ENCODE measurements at regions not wholly inside any gene's neighbourhood (a gene's known extent, or its start where the extent isn't known, plus 50 kb on each side); places are given as distances from the start of the nearest gene placed in this dataset.

DNA sequence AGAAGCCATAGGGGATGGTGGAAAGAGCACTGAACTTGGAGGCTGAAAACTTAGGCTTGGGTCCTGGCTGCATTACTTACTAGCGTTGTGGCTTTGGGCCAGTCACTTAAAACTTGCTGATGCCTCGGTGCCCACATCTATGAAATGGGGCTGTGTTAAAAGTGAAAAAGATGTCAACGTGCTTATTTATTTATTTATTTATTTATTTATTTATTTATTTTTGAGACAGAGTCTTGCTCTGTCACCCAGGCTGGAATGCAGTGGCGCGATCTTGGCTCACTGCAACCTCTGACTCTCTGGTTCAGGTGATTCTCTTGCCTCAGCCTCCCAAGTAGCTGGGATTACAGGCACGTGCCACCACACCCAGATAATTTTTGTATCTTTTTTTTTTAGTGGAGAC is 94.3 kb downstream of the MRM1 start (continued):
- TF ChIP-seq, protein P1, sequence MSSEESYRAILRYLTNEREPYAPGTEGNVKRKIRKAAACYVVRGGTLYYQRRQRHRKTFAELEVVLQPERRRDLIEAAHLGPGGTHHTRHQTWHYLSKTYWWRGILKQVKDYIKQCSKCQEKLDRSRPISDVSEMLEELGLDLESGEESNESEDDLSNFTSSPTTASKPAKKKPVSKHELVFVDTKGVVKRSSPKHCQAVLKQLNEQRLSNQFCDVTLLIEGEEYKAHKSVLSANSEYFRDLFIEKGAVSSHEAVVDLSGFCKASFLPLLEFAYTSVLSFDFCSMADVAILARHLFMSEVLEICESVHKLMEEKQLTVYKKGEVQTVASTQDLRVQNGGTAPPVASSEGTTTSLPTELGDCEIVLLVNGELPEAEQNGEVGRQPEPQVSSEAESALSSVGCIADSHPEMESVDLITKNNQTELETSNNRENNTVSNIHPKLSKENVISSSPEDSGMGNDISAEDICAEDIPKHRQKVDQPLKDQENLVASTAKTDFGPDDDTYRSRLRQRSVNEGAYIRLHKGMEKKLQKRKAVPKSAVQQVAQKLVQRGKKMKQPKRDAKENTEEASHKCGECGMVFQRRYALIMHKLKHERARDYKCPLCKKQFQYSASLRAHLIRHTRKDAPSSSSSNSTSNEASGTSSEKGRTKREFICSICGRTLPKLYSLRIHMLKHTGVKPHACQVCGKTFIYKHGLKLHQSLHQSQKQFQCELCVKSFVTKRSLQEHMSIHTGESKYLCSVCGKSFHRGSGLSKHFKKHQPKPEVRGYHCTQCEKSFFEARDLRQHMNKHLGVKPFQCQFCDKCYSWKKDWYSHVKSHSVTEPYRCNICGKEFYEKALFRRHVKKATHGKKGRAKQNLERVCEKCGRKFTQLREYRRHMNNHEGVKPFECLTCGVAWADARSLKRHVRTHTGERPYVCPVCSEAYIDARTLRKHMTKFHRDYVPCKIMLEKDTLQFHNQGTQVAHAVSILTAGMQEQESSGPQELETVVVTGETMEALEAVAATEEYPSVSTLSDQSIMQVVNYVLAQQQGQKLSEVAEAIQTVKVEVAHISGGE (tag by site-specific recombination; conservative IDR thresholded peaks at IDR 0.05; ENCODE audit: low read depth), result peak; percentile 38; the same call in 1 of the 2 replicates

DNA sequence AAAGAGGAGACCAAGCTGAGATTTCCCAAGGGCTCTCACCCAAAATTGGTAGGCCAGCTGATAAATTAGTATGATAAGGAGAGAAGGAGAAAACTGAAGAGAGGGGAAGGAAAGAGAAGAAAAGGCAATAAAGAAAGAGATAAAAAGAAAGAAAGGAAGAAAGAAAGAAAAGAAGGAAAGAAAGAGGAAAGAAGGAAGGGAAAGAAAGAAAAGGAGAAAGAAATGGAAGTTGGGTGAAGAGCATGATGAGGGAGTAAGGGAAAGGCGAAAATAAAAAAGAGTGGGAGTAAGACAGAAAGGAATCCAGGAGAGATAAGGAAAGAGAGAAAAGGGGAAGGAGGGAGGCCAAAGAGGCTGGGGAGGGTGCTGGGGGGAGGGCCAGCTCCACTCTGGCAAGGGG is 95.4 kb downstream of the MRM1 start:
- H3K27ac ChIP-seq (ENCODE audit: extremely low read depth, low read depth, low read length), result no peak overlapping the region
- H3K4me3 ChIP-seq (ENCODE audit: low read depth, low read length), result no peak overlapping the region
- CTCF ChIA-PET, result interaction anchor here (0.6 to 1.2 kb wide), 4 partner anchors 12 to 75 kb away, joined by 3 to 6 read pairs (median 4); no protein-coding TSS in a partner anchor
- H3K4me1 ChIP-seq (ENCODE audit: control insufficient read depth, insufficient read depth, low read length), result no peaks in the 10 kb centered on the region
- TF ChIP-seq ZNF624 (tag by site-specific recombination; IDR thresholded peaks at IDR 0.05), result no peak
- TF ChIP-seq TRIM28 (IDR thresholded peaks at IDR 0.05; ENCODE audit: borderline replicate concordance, low read length), result no peak
- no peak for TF ChIP-seq ZNF792 (tag by site-specific recombination; IDR thresholded peaks at IDR 0.05)
- peak; percentile 81 for TF ChIP-seq PRDM1 (tag by site-specific recombination; IDR thresholded peaks at IDR 0.05)
- no peak for TF ChIP-seq ZNF324 (tag by site-specific recombination; IDR thresholded peaks at IDR 0.05)
- no peak for TF ChIP-seq ZNF341 (tag by site-specific recombination; IDR thresholded peaks at IDR 0.05; ENCODE audit: low read depth)
- peak; percentile 75 for TF ChIP-seq ZNF366 (tag by site-specific recombination; conservative IDR thresholded peaks at IDR 0.05)
- no peak for TF ChIP-seq ZNF133 (tag by site-specific recombination; IDR thresholded peaks at IDR 0.05)
- TF ChIP-seq, protein P2, sequence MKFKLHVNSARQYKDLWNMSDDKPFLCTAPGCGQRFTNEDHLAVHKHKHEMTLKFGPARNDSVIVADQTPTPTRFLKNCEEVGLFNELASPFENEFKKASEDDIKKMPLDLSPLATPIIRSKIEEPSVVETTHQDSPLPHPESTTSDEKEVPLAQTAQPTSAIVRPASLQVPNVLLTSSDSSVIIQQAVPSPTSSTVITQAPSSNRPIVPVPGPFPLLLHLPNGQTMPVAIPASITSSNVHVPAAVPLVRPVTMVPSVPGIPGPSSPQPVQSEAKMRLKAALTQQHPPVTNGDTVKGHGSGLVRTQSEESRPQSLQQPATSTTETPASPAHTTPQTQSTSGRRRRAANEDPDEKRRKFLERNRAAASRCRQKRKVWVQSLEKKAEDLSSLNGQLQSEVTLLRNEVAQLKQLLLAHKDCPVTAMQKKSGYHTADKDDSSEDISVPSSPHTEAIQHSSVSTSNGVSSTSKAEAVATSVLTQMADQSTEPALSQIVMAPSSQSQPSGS (tag by site-specific recombination; IDR thresholded peaks at IDR 0.05; ENCODE audit: low read depth), result no peak
- H3K9me3 ChIP-seq (ENCODE audit: control insufficient read depth, insufficient read depth, low read depth, low read length), result no peaks in the 10 kb centered on the region
- no peaks in the 10 kb centered on the region for H3K36me3 ChIP-seq (ENCODE audit: control insufficient read depth in 2 of 2, insufficient read depth in 1 of 2, low read length in 2 of 2)
- POLR2A ChIA-PET, result no interaction called here

DNA sequence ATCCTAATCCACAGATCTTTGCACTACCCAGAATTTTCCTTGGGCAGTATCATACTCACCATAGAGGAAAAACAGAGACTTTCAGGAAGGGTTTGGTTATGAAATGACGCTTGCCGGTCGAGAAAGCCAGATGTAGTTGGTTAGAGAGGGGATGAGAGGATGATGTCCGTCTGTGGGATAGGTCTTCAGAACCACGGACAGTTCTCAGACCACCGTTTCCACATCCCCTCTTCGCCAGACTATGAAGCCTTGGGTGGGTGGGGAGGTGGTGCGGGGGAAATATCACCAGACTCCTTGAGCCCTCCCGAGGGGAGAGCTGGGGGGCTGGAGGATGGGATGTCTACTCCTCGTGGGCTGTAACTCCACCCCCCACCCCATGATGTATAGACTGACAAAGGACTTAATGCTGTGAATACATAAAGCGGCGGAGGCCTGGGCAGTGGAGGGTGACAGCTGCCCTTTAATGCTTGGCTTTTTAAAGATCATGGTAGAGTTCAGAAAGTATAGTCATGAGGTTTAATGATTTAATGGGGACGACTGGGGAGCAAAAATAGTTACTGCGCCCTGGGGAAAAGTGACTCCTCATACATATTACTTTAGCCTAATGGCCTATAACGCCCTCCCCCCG is 96.6 kb downstream of the MRM1 start:
- Histone ChIP-seq H3K27ac (ENCODE audit: extremely low read depth, low read depth, low read length) (no peak overlapping the region), H3K4me3 (ENCODE audit: low read depth, low read length) (no peak overlapping the region), H3K9me3 (ENCODE audit: control insufficient read depth, insufficient read depth, low read depth, low read length) (no peaks in the 10 kb centered on the region), H3K36me3 (ENCODE audit: control insufficient read depth in 2 of 2, insufficient read depth in 1 of 2, low read length in 2 of 2) (no peaks in the 10 kb centered on the region), H3K4me1 (ENCODE audit: control insufficient read depth, insufficient read depth, low read length) (no peaks in the 10 kb centered on the region)
- TF ChIP-seq, protein P3, sequence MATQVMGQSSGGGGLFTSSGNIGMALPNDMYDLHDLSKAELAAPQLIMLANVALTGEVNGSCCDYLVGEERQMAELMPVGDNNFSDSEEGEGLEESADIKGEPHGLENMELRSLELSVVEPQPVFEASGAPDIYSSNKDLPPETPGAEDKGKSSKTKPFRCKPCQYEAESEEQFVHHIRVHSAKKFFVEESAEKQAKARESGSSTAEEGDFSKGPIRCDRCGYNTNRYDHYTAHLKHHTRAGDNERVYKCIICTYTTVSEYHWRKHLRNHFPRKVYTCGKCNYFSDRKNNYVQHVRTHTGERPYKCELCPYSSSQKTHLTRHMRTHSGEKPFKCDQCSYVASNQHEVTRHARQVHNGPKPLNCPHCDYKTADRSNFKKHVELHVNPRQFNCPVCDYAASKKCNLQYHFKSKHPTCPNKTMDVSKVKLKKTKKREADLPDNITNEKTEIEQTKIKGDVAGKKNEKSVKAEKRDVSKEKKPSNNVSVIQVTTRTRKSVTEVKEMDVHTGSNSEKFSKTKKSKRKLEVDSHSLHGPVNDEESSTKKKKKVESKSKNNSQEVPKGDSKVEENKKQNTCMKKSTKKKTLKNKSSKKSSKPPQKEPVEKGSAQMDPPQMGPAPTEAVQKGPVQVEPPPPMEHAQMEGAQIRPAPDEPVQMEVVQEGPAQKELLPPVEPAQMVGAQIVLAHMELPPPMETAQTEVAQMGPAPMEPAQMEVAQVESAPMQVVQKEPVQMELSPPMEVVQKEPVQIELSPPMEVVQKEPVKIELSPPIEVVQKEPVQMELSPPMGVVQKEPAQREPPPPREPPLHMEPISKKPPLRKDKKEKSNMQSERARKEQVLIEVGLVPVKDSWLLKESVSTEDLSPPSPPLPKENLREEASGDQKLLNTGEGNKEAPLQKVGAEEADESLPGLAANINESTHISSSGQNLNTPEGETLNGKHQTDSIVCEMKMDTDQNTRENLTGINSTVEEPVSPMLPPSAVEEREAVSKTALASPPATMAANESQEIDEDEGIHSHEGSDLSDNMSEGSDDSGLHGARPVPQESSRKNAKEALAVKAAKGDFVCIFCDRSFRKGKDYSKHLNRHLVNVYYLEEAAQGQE (tag by site-specific recombination; IDR thresholded peaks at IDR 0.05), result peak; percentile 95
- TF ChIP-seq ZNF341 (tag by site-specific recombination; IDR thresholded peaks at IDR 0.05; ENCODE audit: low read depth) (no peak), ZNF350 (tag by site-specific recombination; IDR thresholded peaks at IDR 0.05) (no peak)
- TF ChIP-seq, protein P4, sequence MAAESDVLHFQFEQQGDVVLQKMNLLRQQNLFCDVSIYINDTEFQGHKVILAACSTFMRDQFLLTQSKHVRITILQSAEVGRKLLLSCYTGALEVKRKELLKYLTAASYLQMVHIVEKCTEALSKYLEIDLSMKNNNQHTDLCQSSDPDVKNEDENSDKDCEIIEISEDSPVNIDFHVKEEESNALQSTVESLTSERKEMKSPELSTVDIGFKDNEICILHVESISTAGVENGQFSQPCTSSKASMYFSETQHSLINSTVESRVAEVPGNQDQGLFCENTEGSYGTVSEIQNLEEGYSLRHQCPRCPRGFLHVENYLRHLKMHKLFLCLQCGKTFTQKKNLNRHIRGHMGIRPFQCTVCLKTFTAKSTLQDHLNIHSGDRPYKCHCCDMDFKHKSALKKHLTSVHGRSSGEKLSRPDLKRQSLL (tag by site-specific recombination; IDR thresholded peaks at IDR 0.05), result no peak
- ChIA-PET CTCF (interaction anchor here (0.7 to 1.1 kb wide), 2 partner anchors 9 to 95 kb away, joined by 3 to 4 read pairs; no protein-coding TSS in a partner anchor), POLR2A (no interaction called here)

Data from HEK293 (cell line).